ENCODE measurements at regions not wholly inside any gene's neighbourhood (a gene's known extent, or its start where the extent isn't known, plus 50 kb on each side); places are given as distances from the start of the nearest gene placed in this dataset.
A peak's percentile ranks its signal among the peaks of the same experiment; 100 is the strongest.
"Not testable (repeated sequence)": the region's sequence is repeated elsewhere in the genome, so short reads cannot be mapped to it uniquely, and the experiment has no call there.

DNA sequence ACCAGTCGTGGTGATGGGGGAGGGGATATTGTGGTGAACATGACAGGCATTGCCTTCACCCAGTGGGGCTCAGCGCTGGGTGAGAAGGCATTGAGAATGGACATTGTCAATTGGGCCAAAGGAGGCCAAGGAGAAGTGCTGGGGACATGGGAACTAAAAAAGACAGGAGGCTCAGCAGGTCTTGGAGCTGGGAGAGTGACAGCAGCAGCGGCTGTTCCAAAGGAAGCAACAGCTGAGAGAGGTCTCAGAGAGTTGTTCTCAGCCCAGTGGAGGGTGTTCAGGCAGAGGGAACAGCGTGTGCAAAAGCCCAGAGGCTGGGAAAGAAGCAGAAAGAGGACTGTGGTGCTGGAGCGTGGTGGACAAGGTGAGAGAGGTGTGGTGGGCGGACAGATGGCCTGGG lies 56.6 kb upstream of the ASNS start:
- H3K4me3 ChIP-seq, H3K4me1 ChIP-seq, H3K27ac ChIP-seq, DNase-seq, H3K36me3 ChIP-seq, H3K9me3 ChIP-seq, H3K27me3 ChIP-seq: not testable (repeated sequence)

DNA sequence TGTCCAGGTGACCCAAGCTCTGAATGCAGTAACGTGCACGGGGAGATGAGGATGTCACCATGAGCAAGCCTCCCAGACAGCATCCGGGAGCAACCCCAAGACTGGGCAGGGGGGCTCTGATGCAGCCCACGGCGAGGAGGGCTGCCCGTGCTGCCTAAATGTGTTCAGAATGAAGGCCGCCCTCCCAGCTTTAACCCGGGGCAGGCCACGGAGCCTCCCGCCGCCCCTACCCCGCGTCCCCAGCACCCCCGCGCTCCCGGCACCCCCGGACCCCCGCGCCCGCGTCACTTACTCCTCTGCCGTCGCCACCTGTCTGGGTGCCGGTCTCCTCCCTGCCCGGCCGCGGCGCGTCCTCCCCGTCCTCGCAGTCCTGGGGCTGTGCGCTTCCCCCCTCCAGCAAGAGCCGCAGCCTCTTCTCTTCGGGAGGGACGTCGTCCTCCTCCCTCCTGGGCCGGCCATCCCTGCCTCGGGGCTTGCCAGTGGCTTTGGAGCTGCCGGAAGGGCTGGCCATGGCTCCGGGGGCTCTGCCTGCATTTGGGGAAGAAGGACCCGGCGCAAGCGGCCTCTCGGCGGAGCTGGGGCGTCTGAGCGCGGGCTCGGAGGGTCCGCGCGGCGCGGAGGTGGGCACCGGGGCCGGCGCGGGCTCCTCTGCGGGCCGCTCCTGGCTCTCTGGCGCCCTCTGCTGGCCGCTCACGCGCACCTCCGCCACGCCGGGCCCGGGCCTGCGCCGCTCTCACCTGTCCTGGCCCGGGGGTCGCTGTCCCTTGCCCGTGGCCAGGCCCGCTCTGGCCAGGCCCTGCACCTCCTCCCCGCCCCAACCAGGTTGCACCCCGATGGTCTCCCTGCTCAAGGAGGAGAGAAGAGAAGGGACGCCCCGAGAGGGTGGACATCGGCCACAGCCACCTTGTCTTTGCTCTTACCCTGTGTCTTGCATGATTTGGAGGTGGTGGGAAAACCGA lies 55.9 kb upstream of the ASNS start:
- H3K9me3 ChIP-seq, H3K4me1 ChIP-seq, H3K27ac ChIP-seq, H3K36me3 ChIP-seq, H3K27me3 ChIP-seq: not testable (repeated sequence)
- H3K4me3 ChIP-seq: peak overlapping the region; percentile 34 to 60 (median 52)
- peak; percentile 45 to 79 (median 73) for DNase-seq
- TF ChIP-seq, protein P1, sequence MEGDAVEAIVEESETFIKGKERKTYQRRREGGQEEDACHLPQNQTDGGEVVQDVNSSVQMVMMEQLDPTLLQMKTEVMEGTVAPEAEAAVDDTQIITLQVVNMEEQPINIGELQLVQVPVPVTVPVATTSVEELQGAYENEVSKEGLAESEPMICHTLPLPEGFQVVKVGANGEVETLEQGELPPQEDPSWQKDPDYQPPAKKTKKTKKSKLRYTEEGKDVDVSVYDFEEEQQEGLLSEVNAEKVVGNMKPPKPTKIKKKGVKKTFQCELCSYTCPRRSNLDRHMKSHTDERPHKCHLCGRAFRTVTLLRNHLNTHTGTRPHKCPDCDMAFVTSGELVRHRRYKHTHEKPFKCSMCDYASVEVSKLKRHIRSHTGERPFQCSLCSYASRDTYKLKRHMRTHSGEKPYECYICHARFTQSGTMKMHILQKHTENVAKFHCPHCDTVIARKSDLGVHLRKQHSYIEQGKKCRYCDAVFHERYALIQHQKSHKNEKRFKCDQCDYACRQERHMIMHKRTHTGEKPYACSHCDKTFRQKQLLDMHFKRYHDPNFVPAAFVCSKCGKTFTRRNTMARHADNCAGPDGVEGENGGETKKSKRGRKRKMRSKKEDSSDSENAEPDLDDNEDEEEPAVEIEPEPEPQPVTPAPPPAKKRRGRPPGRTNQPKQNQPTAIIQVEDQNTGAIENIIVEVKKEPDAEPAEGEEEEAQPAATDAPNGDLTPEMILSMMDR (IDR thresholded peaks at IDR 0.05): peak; percentile 36 to 83 (median 74)

Measured in Peyer's patch (tissue), 4 donors.